Kidney (tissue), 13 donors: ENCODE measurements at regions not wholly inside any gene's neighbourhood (a gene's known extent, or its start where the extent isn't known, plus 50 kb on each side); places are given as distances from the start of the nearest gene placed in this dataset.

Source experiments
- DNase-seq, 5 donors: peaks; one replicate each; pipeline ENCODE4 v3.0.0-alpha.2; 2013 to 2020
- FAIRE-seq: peaks from 2 replicates; lab custom pipeline; 2012; peaks lifted over from hg19 to GRCh38; lab: Jason Lieb, UNC
- H3K27ac ChIP-seq, 2 donors: one replicate each; pipeline ENCODE4 v1.7.0; 2013; ENCODE audit warnings: low read depth in 2 of 2, low read length in 2 of 2, inconsistent platforms in 1 of 2
- H3K27me3 ChIP-seq: one replicate; pipeline ENCODE4 v1.7.1; 2013; ENCODE audit warnings: low read length, inconsistent platforms; ENCODE audit not compliant: control insufficient read depth, insufficient read depth
- H3K36me3 ChIP-seq, 3 donors: one replicate each; pipeline versions ENCODE4 v1.7.0 to v1.7.1; 2013; ENCODE audit warnings: low read length in 3 of 3, control low read depth in 1 of 3, inconsistent platforms in 1 of 3; ENCODE audit not compliant: insufficient read depth in 3 of 3, control insufficient read depth in 2 of 3
- H3K4me1 ChIP-seq, 3 donors: one replicate each; pipeline versions ENCODE4 v1.7.0 to v1.7.1; 2013; ENCODE audit warnings: low read length in 3 of 3, inconsistent platforms in 1 of 3, low read depth in 1 of 3; ENCODE audit not compliant: control insufficient read depth in 2 of 3, insufficient read depth in 2 of 3
- H3K4me3 ChIP-seq, 3 donors: one replicate each; pipeline versions ENCODE4 v1.7.0 to v1.8.1; 2013; ENCODE audit warnings: low read length in 3 of 3, control low read depth in 1 of 3, inconsistent platforms in 1 of 3
- H3K9ac ChIP-seq, 3 donors: one replicate each; pipeline versions ENCODE4 v1.7.0 to v1.7.1; 2013; ENCODE audit warnings: low read length in 3 of 3, control low read depth in 1 of 3, inconsistent platforms in 1 of 3
- H3K9me3 ChIP-seq, 3 donors: one replicate each; pipeline versions ENCODE4 v1.7.0 to v1.7.1; 2013; ENCODE audit warnings: low read length in 3 of 3, control low read depth in 1 of 3, inconsistent platforms in 1 of 3; ENCODE audit not compliant: control insufficient read depth in 2 of 3, insufficient read depth in 1 of 3
- CTCF ChIP-seq: IDR thresholded peaks from 3 replicates; pipeline ENCODE4 v1.5.1; 2012; ENCODE audit warnings: mild to moderate bottlenecking, moderate library complexity, borderline replicate concordance; ENCODE audit not compliant: insufficient read depth; ENCODE audit errors: extremely low read depth
- intact Hi-C: fragments of 100-400 bp; cut with DNase I; formaldehyde crosslinking; loops from one replicate; pipeline ENCODE4 v1.11.1; 2022
- donor health status: control.
- donor health status: control.
- donor health status: control.
- donor health status: control.
- donor health status: control.
- donor health status: DM: yes; HTN: yes; CAD: no.
- donor health status: Normal renal cell carcinoma (clear cell type).

- Histone ChIP-seq H3K9me3 (no peaks in the 10 kb centered on the region), H3K27ac (no peak overlapping the region), H3K27me3 (no peaks in the 10 kb centered on the region), H3K9ac (no peak overlapping the region), H3K4me1 (no peaks in the 10 kb centered on the region), H3K36me3 (no peaks in the 10 kb centered on the region), H3K4me3 (no peak overlapping the region)
- TF ChIP-seq CTCF, result no peak
- intact Hi-C loops, result no loop called here
- DNase-seq, result no peak
- FAIRE-seq, result no peak
Measured at GRCh38 chr2:6635296-6635695, 230.4 kb downstream of the CMPK2 start.

GRCh38 chr2:6637330-6637729 is 228.4 kb downstream of the CMPK2 start:
- no peaks in the 10 kb centered on the region for H3K36me3 ChIP-seq
- H3K9me3 ChIP-seq, result no peaks in the 10 kb centered on the region
- intact Hi-C loops, result no loop called here
- H3K4me3 ChIP-seq, result no peak overlapping the region
- FAIRE-seq, result no peak
- no peak overlapping the region for H3K9ac ChIP-seq
- DNase-seq, result no peak
- H3K27ac ChIP-seq, result no peak overlapping the region
- H3K27me3 ChIP-seq, result no peaks in the 10 kb centered on the region
- no peaks in the 10 kb centered on the region for H3K4me1 ChIP-seq
- no peak for TF ChIP-seq CTCF

GRCh38 chr2:6639929-6640620 is 225.6 kb downstream of the CMPK2 start:
- H3K4me1 ChIP-seq, result no peaks in the 10 kb centered on the region
- DNase-seq (peak in 3 of 5 donors; percentile 19 to 36 (median 36)), FAIRE-seq (no peak)
- H3K9ac ChIP-seq, result no peak overlapping the region
- intact Hi-C loops, result no loop called here
- H3K36me3 ChIP-seq, result no peaks in the 10 kb centered on the region
- no peak for TF ChIP-seq CTCF
- H3K27ac ChIP-seq, result no peak overlapping the region
- H3K27me3 ChIP-seq, result no peaks in the 10 kb centered on the region
- no peak overlapping the region for H3K4me3 ChIP-seq
- no peaks in the 10 kb centered on the region for H3K9me3 ChIP-seq

GRCh38 chr2:6640621-6641015 is 225.1 kb downstream of the CMPK2 start:
- TF ChIP-seq CTCF, result no peak
- H3K4me1 ChIP-seq, result no peaks in the 10 kb centered on the region

More at GRCh38 chr2:6640621-6641015, 225.1 kb downstream of the CMPK2 start:
- Histone ChIP-seq H3K27me3 (no peaks in the 10 kb centered on the region), H3K9ac (no peak overlapping the region), H3K9me3 (no peaks in the 10 kb centered on the region), H3K4me3 (no peak overlapping the region), H3K36me3 (no peaks in the 10 kb centered on the region), H3K27ac (no peak overlapping the region)
- FAIRE-seq (no peak), DNase-seq (no peak)
- intact Hi-C loops, result no loop called here
